Neural crest cell (in vitro differentiated cells): ENCODE measurements at regions not wholly inside any gene's neighbourhood (a gene's known extent, or its start where the extent isn't known, plus 50 kb on each side); places are given as distances from the start of the nearest gene placed in this dataset.
A peak's percentile ranks its signal among the peaks of the same experiment; 100 is the strongest.

ENCODE experiments used
- DNase-seq: peaks from one replicate; pipeline ENCODE4 v3.0.0; 2021; ENCODE audit warnings: low read depth, mixed read lengths, low spot score
- H3K27ac Mint-ChIP-seq: one replicate; pipeline ENCODE4 v1.8.0; 2021; ENCODE audit warnings: mild to moderate bottlenecking, mixed read lengths; ENCODE audit not compliant: unreplicated experiment
- H3K27me3 Mint-ChIP-seq: 2 replicates; pipeline ENCODE4 v1.8.0; 2021; ENCODE audit warnings: low read depth, mild to moderate bottlenecking, mixed read lengths
- H3K36me3 Mint-ChIP-seq: 2 replicates; pipeline ENCODE4 v1.8.0; 2021; ENCODE audit warnings: low read depth, mild to moderate bottlenecking, mixed read lengths
- H3K4me1 Mint-ChIP-seq: 2 replicates; pipeline ENCODE4 v1.8.0; 2021; ENCODE audit warnings: mixed read lengths
- H3K4me3 Mint-ChIP-seq: one replicate; pipeline ENCODE4 v1.8.0; 2021; ENCODE audit warnings: mild to moderate bottlenecking, mixed read lengths
- H3K9me3 Mint-ChIP-seq: 2 replicates; pipeline ENCODE4 v1.8.0; 2021; ENCODE audit warnings: mixed read lengths
- CTCF ChIP-seq: fragments of 200-600 bp; sonication (generic); conservative IDR thresholded peaks from 2 replicates; pipeline ENCODE4 v1.5.0; 2021; ENCODE audit warnings: antibody characterized with exemption, mild to moderate bottlenecking

GRCh38 chr12:28967426-28967825 lies 181.7 kb upstream of the FAR2 start:
- H3K27ac Mint-ChIP-seq = peak overlapping the region; percentile 68

GRCh38 chr12:28973491-28973890 lies 175.6 kb upstream of the FAR2 start:
- Mint-ChIP-seq H3K4me1 (no peaks in the 10 kb centered on the region), H3K27ac (no peak overlapping the region), H3K36me3 (no peaks in the 10 kb centered on the region), H3K9me3 (peaks cover 4% of the 10 kb centered on the region), H3K27me3 (no peaks in the 10 kb centered on the region), H3K4me3 (no peak overlapping the region)
- no peak for TF ChIP-seq CTCF
- no peak for DNase-seq

More at GRCh38 chr12:28967426-28967825, 181.7 kb upstream of the FAR2 start:
- H3K9me3 Mint-ChIP-seq = no peaks in the 10 kb centered on the region
- H3K27me3 Mint-ChIP-seq = no peaks in the 10 kb centered on the region
- no peak for DNase-seq
- H3K4me3 Mint-ChIP-seq = no peak overlapping the region
- H3K36me3 Mint-ChIP-seq = no peaks in the 10 kb centered on the region
- no peak for TF ChIP-seq CTCF
- no peaks in the 10 kb centered on the region for H3K4me1 Mint-ChIP-seq

- Mint-ChIP-seq H3K4me3 (no peak overlapping the region), H3K4me1 (no peaks in the 10 kb centered on the region), H3K27me3 (no peaks in the 10 kb centered on the region), H3K9me3 (peaks cover 4% of the 10 kb centered on the region), H3K27ac (no peak overlapping the region), H3K36me3 (no peaks in the 10 kb centered on the region)
- no peak for TF ChIP-seq CTCF
- no peak for DNase-seq
These were observed 174.9 kb upstream of the FAR2 start for GRCh38 chr12:28974166-28974565.

GRCh38 chr12:28974883-28975282 lies 174.2 kb upstream of the FAR2 start:
- H3K4me3 Mint-ChIP-seq = no peak overlapping the region
- no peak for TF ChIP-seq CTCF
- H3K9me3 Mint-ChIP-seq = peaks cover 4% of the 10 kb centered on the region
- no peak overlapping the region for H3K27ac Mint-ChIP-seq
- no peaks in the 10 kb centered on the region for H3K4me1 Mint-ChIP-seq
- no peaks in the 10 kb centered on the region for H3K27me3 Mint-ChIP-seq
- DNase-seq = no peak
- H3K36me3 Mint-ChIP-seq = no peaks in the 10 kb centered on the region

- Mint-ChIP-seq H3K36me3 (no peaks in the 10 kb centered on the region), H3K9me3 (peaks cover 7% of the 10 kb centered on the region), H3K27me3 (no peaks in the 10 kb centered on the region), H3K4me1 (peaks cover 4% of the 10 kb centered on the region), H3K4me3 (no peak overlapping the region), H3K27ac (no peak overlapping the region)
- no peak for TF ChIP-seq CTCF
- DNase-seq = no peak
These were observed 173.3 kb upstream of the FAR2 start for GRCh38 chr12:28975564-28976340.
